GM04504 (cell line): ENCODE measurements at regions not wholly inside any gene's neighbourhood (a gene's known extent, or its start where the extent isn't known, plus 50 kb on each side); places are given as distances from the start of the nearest gene placed in this dataset.
"Not testable (repeated sequence)": the region's sequence is repeated elsewhere in the genome, so short reads cannot be mapped to it uniquely, and the experiment has no call there.

Experiments
- DNase-seq: peaks from one replicate; pipeline ENCODE4 v3.0.0-alpha.2; 2012; ENCODE audit warnings: low read depth

GRCh38 chr5:100017520-100018262 is 517.5 kb upstream of the FAM174A start:
- no peak for DNase-seq

- not testable (repeated sequence) for DNase-seq
These were observed 521.9 kb upstream of the FAM174A start for GRCh38 chr5:100013305-100013704.

DNA sequence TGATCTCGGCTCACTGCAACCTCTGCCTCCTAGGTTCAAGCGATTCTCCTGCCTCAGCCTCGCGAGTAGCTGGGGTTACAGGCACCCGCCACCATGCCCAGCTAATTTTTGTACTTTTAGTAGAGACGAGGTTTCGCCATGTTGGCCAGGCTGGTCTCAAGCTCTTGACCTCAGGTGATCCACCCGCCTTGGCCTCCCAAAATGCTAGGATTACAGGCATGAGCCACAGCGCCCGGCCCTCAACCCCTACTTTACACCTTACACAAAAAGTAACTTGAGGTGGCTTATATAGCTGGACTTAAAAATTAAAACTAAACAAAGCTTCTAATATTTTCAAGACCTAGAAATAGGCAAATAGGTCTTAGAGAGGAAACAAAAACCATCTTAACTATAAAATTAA is 524.0 kb upstream of the FAM174A start:
- DNase-seq, result not testable (repeated sequence)

DNA sequence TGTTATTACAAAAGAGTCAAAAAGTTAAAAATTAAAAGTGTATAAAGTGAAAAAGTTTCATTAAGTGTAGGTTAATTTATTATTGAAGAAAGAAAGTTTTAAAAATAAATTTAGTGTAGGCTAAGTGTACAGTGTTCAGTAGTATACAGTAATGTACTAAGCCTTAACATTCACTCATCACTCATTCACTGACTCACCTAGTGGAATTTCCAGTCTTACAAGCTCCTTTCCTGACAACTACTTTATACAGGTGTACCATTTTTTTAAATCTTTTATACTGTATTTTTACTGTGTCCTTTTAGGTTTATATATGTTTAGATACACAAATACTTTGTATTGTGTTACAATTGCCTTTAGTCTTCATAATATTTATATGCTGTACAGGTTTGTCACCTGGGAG is 530.2 kb upstream of the FAM174A start:
- no peak for DNase-seq

DNA sequence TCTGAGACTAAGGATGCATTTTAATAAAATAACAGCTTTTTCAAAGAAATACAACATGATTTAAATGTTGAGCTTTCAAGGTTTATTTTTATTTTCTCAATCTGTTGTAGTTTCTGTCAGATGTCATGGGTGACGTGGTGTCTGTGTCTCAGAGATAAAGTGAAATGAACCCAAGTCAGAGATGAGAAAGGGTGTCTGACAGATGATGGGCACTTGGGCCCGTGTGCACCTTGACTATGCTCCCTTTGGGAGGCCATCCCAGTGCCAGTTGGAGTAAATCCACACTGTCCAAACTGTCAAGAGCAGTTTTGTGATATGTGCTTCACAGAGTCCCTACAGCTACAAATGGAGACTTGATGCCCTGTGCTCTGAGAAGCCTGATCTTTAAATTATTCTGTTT is 536.9 kb upstream of the FAM174A start:
- no peak for DNase-seq

DNA sequence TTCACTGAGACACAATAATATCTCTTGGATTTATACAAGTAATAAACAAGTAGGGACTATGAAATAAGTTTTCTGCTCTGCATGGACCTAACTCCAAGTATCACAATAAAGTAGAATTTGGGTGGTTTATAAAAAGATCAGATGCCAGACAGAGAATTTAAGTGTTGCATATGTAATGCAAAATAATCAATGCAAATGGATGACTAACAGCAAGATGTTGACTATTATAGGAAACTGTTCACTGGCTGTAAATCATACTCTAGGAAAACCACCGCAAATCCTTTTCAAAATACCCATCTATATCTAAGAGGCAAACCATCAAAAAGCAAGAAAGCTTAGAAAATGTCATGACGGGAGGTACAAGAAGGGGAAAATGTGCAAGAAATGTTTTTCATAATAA is 539.8 kb upstream of the FAM174A start:
- no peak for DNase-seq

DNA sequence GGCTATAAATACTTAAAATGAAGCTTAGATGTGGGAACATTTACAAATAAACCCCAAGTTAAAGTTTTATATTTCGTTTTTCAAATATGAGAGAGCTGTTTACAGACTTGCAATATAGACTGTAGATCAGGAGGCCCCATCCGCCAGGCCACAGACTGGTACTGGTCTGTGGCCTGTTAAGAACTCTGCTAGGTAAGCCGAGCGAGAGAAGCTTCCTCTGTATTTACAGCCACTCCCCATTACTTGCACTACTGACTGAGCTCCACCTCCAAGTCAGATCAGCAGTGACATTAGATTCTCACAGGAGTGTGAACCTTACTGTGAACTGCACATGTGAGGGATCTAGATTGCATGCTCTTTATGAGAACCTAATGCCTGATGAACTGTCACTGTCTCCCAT is 561.4 kb upstream of the FAM174A start:
- DNase-seq, result no peak

GRCh38 chr5:99955962-99956361 is 579.2 kb upstream of the FAM174A start:
- no peak for DNase-seq

GRCh38 chr5:99955006-99955405 is 580.2 kb upstream of the FAM174A start:
- no peak for DNase-seq

DNA sequence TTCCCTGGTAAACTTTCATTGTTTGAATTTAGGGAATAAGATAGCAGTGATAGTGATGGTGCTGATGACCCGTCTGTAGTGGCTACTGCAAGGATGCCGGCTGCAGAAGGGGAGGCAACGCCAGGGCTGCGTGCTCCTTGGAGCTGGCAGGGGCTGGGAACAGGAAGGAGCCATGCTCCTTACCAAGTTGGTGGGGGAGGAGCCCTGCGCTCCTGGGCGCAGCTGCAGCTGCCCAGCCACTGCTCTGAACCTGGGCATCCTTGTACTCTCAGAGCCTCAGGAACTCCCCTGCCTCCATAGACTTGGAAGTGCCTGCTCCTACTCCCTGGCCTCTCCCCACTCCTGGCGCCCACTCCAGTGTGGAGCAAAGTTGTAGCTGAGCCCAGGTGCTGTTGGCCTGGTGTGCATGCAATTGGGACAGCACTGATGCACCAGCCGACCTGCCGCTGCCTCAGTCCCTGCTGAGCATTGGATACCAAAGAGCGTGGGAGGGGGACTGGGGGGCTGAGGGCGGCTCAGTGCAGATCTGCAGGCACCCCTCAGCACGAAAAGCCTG is 585.1 kb upstream of the FAM174A start:
- no peak for DNase-seq

DNA sequence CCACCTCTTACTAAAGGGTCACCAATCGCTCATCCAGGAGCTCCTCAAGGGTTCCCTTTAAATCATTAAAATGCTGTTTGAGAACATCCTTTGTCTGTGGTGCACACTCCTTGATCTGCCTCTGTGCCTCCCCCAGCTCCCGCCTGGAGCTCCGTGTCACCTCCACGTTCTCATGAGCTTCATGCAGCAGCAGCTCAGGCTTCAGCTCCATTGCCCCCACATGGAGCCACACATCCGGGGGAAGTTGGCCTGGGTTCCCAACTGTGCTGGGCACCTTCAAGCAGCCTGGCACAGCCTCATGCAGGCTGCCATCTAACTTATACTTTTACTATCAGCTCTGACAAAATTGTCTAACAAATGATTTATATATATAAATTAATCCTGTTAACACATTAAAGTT is 585.8 kb upstream of the FAM174A start:
- no peak for DNase-seq

- DNase-seq, result no peak
These were observed 586.3 kb upstream of the FAM174A start for GRCh38 chr5:99948850-99949249.

DNA sequence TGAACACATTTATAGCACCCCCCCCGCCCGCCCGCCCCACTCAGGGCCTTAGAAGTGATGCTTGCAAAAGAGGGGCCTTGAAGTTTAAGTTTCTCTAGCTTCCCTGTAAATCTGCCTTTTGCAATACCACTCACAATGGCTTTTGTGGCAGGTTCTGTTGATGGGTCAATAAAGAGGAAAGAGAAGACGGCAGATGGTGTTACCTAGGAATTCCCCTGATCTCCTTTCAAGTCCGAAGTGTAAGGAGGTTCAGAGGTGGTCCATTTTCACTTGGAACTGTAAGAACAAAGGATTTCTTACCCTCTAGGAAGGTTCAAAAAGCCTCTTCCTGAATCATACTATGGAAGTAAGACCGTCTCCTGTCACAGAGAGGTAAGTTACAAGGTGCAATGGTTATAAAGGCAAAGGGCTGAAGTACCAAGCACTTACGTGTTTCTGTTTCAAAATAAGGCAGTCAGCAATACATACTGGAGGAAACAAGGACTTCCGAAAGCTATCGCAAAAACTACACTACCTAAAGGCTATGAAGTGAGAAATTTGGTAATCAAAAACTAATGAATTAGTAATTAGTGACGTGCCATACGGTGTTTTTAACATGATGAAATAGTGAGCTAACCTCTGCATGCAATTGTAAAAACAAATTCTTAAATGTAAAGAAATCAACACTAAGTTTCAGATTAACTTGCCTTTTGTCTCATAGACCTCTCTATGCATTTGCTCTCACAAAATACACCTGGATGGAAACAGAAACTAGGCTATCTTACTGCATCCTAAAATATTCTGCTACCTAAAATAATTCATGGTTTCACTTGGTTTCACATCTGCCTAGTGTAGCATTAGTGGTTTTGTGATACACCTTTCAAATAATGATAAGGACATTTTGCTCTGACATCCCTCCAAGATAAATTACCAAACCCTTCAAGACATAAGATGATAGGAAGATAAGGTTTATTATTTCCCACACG is 589.4 kb upstream of the FAM174A start:
- DNase-seq, result no peak

- no peak for DNase-seq
These were observed 594.6 kb upstream of the FAM174A start for GRCh38 chr5:99940540-99940939.

DNA sequence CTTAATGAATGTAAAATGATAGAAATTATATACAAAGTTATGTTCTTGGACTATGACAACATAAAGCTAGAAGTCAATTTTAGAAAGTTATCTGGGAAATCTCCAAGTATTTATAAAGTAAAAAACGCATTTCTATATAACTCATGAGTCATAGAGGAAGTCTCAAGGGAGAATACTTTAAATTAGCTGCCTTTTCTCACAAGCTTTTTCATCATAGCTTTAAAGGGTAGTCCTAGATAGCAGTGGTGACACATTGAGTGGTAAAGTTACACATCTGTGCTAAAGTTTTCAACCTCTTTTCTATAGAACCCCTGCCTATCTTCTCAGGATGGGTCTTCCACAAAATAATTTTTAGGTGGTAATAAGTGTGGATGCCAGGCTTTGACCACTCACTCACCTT is 598.3 kb upstream of the FAM174A start:
- no peak for DNase-seq

GRCh38 chr5:99929806-99930135 is 605.4 kb upstream of the FAM174A start:
- DNase-seq, result no peak

DNA sequence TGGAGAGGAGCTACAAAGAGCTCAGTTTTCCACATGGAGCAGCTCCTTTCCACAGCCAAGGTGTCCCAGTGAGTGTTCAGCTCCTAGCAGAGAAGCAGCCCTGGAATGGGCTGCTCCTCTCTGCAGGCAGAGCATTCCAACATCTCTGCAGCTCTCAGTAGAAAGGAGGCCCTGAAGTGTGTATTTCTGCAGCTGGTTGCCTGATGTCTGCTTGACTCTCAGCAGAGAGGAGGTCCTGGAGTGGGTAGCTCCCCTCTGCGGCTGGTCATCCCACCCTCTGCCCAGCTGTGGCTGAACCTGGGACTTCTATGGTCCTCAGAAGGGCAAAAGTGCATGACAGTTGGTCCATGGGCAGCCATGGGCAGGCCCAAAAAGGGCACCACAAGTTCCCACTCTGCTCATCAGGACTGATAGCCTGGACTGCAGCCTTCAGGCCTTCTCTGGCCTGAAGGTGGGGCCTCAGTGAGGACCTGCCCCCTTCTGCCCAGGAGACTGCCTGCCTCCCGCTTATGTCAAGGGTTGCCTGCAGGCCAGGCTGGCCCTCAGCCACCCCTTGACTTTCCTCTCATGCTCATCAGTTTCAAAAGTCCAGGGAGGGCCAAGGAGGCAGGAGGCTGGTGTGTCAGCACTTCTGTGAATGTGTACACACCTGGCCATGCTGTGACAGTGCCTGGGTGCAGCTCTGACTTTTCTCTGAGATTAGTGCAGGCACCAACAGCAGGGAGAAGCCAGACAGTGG is 605.9 kb upstream of the FAM174A start:
- DNase-seq, result no peak

DNA sequence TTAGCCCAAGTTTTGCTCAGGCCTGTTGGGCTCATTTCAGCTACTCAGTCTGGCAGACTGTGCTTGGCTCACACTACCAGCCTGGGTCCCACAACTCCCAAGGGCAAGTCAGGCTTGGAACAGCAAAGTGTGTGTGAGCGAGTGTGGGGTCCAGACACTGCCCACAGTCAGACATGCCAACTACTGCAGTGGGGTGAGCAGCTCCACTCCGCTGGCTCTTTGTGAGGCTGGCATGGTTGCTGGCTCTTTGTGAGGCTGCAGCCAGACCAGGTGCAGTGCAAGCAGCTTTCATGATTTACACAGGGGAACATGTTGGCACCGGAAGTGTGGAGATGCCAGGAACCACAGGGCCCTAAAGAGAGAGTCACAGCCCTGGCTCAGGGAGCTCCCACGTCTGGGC is 606.7 kb upstream of the FAM174A start:
- no peak for DNase-seq

DNA sequence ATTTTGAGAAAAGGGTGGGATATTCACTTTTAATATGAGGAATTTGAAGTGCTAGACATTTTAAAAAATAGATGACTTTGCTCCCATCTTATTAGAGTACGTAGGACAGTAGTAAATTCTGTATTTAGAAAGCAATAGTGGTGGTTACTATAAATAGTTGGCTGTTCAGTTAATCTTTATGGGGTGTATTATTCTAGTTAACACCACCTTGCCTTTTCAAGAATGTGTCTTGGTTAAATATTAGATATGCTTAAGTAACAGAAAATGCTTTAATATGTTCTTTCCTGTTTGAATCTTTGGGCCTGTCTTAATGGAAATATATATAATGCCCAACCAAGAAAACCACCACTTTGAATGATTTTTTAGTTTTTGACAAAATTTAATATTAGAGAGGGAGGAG is 608.7 kb upstream of the FAM174A start:
- no peak for DNase-seq

DNA sequence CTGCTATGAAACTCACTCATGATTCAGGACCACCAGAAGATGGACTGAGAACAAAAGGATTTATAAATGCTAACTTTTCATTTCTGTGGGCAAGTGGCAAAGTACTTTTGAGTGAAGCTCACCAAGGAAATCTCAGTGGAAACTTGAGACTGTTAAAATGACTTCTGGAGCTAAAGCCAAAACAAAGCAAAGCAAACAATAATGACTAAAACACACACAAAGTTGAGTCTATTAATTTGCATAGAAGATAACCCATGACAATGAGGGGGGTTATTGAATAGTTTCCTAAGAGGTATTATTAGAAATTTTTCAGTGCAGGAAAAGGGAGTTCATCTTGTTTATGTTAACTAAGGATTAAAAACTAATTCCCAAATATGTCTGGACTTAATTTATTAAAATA is 612.8 kb upstream of the FAM174A start:
- DNase-seq, result no peak

GRCh38 chr5:99911971-99912370 is 623.2 kb upstream of the FAM174A start:
- no peak for DNase-seq

- no peak for DNase-seq
These were observed 628.4 kb upstream of the FAM174A start for GRCh38 chr5:99906776-99907175.
